ENCODE measurements at regions not wholly inside any gene's neighbourhood (a gene's known extent, or its start where the extent isn't known, plus 50 kb on each side); places are given as distances from the start of the nearest gene placed in this dataset.
"Not testable (repeated sequence)": the region's sequence is repeated elsewhere in the genome, so short reads cannot be mapped to it uniquely, and the experiment has no call there.

DNA sequence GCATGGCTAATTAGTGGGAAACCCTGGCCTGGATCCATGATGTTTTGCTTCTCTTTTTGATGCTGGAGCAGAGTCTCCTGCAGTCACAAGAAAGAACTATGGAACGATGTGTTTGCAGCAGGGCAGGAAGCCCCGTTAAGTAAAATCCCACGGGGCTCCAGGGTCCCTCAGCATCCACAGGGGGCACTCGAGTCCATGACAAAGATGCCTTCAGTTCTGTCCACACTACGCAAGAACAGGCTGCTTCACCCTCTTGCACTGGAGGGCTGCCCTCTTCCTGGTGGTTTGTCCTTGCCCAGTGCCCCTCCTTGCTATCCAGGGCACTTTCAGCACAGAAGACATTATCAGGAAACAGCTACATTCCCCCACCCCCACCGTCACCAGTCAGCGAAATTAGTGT, 196.9 kb downstream of the POTED start:
- not testable (repeated sequence) for DNase-seq

DNA sequence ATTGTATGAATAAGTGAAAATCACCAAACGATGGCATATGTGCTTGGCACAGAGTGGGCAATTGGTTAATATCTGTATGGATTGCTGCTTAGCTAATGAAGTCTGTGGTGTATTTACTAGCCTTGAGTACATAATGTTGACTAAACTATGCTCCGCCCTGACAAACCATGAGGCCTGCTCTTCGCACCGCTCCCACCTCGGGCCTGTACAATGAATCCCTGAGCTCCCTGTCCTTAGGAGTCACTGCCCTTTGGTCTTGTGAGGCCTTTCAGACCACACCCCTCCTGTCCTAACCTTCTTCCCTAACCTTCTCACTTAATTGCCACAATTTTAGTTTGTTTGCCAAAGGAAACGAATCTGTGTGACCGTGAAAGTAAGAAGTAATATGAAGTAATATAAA, 193.2 kb downstream of the POTED start:
- DNase-seq: not testable (repeated sequence)

Data from activated CD4-positive, alpha-beta T cell treated with anti-CD3 and anti-CD28 coated beads, Interleukin-2, amount 50 U/mL, for 1 hour (primary cell).